GM18868 (cell line): ENCODE measurements at regions not wholly inside any gene's neighbourhood (a gene's known extent, or its start where the extent isn't known, plus 50 kb on each side); places are given as distances from the start of the nearest gene placed in this dataset.
"Not testable (repeated sequence)": the region's sequence is repeated elsewhere in the genome, so short reads cannot be mapped to it uniquely, and the experiment has no call there.

Experiments used
- ATAC-seq: cut with Tn5 transposase; IDR thresholded peaks from one replicate; pipeline ENCODE4 v1.9.1; 2021; ENCODE audit warnings: mild to moderate bottlenecking, moderate library complexity; ENCODE audit not compliant: unreplicated experiment

DNA sequence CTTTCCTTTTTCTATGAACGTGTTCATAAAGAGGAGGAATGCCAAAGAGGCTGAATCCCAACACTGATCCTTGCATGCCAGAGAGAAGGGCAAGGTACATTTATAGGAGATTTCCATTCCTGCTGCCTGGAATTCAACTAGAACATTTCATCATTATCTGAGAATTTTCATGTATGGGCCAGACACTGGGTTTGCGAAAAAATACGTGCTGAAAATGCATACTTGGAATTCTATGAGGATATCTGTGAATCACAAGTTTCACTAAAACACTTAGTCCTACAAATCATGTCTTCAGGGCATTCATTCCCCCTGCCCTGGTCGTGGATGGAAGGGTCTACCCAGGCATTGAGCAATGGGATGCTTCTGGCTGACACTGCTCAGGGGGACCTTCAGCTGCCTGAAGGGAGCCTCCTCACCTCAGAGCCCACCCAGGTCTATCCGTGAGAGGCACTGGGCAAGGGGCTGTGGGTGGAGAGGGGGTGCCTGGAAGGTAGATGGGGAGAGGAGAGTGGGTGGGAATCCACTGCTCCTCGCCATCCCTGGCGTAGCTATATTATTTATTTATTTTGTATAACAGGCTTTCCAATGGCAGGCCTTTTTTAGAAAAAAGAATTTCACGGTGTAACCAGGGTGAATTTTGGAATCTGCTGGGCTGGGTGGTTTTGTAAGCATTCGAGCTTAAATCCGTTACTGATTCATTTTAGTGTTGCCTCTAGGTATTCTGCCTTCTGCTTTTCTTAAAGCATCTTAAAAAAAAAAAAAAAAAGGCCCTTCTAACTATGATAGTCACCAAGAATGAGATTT is 560.6 kb upstream of the ID2 start:
- no peak for ATAC-seq

DNA sequence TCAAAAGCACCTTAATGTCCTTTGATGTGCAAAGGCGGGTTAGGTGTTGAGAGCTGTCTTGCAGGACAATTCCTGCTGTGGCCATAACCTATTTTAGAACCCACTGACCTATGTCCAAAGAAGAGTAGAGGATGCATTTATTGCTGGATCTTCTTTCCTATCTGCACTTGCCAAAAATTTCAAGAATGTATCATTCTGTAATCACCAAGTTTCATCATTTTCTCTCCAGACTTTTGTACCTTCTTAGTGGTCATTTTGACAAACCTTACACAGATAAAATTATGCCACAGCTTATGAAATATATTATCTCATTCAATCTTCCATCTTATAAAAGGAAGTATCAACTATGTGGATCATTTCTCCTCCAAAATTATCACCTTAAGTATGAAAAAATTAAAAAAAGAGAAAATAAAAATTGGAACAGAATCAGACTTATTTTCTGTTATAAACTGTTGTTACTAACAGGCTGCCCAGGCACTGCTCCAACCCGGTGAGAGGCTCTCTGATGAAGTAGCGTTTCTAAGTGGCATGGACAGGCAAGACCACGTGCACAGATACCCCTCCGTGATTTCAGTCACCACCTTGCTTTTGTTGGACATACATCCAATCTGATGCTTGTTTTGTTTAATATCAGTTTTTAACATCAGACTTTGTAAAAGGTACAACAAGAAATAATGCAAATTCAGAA is 559.9 kb upstream of the ID2 start:
- no peak for ATAC-seq

DNA sequence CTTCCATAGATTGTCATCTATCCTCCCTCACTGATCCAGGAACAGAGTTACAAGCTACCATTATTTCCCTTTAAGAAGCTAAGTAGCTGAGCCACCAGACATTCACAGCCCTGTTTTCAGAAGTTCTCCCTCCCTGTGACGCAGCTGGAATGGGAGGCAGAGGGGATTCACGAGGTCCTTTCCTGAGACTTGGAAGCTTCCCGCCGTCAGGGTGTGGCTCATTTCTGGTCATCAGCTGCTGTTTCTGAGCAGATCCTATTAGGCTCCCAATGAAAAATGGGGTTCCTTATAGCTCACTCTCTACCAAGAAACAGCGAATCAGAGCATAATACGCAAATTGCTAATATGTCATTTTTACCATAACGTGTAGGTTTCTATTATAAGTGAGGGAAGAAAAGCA is 559.3 kb upstream of the ID2 start:
- ATAC-seq, result no peak

DNA sequence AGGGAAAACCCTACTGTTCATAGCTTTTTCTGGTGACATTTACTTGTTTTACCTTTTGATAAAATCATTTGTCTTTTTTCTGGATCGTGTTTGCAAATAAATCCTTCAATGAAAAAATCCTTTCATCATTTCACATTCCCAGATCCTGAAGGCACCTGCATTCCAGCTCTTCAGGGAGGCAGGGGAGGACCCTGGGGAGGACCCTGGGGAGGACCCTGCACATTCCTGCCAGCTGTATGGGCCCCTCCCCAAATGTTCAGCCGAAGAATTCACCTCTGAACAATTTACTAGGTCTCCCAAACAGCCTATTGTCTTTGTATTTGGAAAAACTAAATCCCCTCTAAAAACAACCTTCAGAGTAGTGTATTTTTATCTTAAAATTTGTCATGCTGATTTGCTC is 558.4 kb upstream of the ID2 start:
- no peak for ATAC-seq

DNA sequence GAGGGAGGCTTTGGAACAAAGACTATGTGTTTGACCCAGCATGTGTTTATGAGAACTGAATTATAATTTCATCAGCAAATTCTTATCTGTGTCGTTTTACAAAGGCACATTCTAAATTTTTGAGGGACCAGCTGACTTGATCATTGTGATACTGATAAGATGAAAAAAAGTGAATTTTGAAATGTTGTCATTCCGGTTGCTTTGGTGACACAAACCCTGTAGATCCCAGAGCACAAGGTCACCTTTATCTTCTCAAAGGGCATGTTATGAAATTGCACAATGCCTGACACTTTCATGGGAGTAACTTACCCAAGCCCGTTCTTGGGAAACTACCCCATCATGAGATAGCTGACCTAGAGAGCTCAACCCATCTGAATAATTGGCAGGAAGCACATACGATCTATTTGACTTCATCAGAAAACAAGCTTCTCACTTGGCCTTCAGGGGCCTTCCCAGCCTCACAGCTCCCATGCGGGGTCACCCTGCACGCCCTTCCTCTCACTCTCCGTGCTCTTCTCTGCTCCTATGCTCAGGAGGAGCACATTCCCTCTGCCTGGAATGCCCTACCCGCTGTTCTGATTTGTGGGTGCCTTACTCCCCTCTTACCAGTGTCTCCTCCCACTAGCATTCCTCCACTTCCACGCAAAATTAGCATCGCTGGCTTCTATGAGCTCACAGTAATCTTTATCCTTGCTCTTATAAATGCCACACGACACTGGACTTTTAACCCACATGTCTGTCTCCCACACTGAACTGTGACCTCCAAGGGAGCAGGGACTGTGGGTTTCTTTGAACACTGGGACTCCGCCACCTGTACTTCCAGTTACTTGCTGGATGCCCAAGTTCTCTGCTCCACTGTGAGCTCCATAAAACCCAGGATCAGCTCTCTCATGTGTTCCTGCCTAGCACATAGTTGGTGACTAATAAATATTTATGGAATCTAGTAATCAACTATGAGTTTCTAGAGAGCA is 555.8 kb upstream of the ID2 start:
- ATAC-seq, result no peak

DNA sequence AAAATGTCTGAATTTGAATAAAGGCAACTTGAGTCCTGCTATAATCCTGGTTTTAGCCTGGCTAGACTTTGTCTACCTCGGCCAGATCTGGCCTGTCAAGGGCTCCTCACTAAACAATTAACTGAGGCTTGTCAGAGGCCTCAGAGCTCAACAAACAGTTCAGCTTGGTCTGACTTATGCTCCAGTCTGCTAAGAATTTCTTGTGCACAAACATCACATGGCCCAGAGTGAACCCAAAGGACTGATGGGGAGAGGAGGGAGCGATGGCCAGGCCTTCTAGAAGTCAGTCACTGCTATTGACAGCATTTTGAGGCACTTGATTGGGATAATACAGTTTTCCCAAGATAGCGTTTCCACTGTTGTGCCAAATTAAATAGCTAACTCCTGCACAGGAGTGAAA is 555.1 kb upstream of the ID2 start:
- no peak for ATAC-seq

DNA sequence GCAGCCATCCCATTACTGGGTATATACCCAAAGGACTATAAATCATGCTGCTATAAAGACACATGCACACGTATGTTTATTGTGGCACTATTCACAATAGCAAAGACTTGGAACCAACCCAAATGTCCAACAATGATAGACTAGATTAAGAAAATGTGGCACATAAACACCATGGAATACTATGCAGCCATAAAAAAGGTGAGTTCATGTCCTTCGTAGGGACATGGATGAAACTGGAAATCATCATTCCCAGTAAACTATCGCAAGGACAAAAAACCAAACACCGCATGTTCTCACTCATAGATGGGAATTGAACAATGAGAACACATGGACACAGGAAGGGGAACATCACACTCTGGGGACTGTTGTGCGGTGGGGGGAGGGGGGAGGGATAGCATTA is 550.4 kb upstream of the ID2 start:
- ATAC-seq, result not testable (repeated sequence)

DNA sequence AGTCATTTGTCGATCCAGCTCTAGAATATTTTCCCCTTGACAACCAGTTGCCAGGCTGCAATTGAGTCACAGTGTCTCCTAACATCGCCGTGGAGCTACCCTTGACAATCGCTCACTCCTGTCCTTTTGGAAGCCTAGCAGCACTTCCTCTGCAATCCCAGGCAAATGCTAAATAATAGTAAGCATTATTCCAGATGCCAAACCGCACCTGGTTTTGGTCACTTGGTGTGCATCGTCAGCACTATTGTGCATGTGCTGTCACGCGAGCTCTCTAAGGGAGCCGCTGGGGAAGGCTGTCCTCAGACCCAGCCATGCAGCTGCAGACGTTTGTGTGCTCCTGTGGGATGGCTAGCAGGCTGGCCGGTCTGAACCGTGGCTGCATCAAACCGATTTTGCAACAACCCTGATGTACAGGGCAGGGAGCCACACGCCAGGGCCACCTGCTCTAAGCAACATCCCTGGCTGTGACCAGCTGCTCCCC is 549.5 kb upstream of the ID2 start:
- no peak for ATAC-seq

DNA sequence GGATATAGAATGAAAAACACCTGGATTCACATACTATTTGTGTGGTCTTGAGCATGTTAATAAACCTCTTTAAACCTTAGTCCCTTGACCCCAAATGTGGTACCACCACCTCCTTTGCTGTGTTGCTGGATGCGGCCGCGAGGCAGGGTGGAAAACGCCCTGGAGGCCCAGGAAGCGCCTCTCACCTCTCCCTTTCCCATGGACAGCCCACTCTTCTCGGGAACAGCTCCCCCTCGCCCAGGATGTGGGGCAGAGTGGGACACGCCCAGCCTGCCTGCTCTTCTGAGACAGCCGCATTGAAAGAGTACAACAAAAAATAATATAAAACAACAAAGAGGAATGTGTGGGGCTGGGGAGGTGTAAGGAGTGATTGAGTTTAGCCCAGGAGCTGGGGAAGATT is 549.0 kb upstream of the ID2 start:
- no peak for ATAC-seq

DNA sequence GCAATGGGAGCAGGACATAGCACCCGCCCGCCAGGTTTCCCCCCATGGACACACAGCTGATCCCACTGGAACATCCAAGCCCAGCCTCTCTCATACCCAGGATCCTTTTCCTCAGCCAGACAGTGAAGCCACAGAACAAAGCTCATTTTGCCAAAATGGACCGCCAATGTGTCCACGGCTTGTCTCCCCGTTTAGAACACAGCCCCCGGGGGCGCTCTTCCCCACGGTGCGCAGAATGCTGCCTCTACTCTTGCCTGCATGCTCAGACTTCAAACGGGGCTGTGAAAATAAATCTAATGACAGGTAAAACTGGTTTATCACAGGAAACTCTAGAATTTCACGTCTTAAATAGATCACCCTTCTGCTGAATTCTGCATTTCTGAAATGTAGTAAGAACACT is 548.5 kb upstream of the ID2 start:
- no peak for ATAC-seq

DNA sequence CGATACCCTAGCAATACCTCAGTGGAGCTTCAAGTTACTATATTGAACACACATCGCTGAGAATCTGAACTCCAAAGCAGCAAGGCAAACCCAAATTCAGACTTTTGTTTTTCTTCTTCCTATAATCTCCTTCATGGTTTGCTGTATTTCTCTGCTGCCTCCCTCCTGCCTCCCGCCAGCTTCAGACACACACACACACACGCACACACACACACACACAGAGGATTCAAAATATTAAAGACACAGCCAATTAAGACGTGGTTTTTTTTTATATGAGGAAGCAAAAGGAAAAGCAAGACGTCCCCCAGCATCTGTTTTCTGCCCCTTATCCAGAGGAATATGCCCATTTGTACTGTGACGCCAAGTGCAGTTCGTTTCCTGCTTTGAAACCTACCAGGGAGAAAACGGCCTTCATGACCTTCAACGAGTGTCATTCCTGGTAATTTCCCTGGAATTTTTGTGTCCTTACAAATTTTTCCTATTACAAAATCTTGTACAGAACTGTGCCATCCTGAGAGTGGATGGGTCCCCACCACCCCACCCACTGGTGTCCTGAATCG is 547.9 kb upstream of the ID2 start:
- no peak for ATAC-seq

DNA sequence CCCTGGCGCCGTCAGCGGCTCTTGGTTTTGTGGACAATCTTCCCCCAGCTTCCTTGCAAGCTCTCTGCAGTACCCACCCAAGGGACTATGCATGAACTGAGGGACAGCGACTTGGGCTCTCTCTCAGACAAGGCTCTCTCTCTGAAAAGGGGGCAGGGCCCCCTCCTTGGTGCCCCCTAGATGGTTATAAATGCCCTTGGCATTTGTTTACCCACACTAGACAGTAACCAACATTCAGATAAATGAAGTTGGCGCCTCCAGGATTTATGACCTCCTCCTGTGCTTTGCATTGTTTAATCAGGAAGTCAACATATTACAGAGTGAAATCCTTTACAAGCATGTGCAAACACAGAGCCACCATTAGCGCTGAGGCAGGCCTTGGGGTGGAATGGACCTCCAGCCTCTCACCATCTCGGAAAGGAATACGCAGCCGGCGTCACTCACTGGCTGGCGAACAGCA is 547.4 kb upstream of the ID2 start:
- no peak for ATAC-seq

DNA sequence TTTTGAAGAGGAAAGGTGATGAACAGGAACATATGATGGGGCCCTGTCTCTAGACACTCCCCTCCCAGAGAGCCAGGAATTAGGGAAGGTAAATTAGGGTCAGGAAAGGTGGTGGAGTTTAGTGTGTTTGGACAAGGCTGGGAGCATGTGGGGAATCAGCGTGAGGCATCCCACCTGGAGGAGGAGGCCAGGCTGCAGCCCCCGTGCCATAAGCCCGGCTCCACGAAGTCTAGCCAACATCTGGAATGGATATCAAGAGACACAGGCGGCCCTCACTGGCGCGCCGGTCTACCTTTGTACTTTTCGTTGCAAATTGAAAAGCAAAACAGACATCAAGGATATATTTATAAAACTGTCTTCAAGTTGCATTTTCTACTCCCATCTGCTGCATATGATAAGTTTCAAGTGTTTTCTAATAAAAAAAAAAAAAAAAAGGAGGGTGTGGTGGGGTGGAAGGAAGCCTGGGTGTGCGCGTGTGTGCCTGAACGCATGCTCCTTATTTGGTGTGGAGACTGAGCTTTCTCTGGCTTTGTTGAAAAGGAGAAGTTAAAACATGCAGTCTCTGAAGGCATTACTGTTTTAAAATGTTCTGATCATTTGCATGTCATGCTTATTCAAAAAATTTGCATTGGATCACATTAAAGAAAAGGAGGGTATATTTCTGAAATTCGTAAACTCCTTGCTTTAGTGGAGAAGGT is 546.7 kb upstream of the ID2 start:
- no peak for ATAC-seq

DNA sequence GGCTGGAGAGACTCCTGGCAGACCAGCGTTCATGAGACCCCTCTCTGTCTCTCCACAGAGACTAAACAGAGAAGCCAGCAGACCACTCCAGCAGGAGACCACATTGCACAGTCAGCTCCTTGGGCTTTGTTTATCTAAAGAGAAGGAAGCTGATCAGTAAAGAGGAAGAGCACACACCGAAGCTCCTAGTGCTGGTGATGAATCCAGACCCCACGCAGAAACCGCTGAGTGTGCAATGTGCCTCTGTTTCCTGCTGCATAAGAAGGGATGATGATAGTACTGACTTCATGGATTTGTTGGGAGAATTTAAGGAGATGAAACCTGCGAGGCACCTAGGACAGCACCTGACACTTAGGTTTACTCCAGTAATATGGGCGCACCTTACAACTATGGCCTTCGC is 544.1 kb upstream of the ID2 start:
- no peak for ATAC-seq

DNA sequence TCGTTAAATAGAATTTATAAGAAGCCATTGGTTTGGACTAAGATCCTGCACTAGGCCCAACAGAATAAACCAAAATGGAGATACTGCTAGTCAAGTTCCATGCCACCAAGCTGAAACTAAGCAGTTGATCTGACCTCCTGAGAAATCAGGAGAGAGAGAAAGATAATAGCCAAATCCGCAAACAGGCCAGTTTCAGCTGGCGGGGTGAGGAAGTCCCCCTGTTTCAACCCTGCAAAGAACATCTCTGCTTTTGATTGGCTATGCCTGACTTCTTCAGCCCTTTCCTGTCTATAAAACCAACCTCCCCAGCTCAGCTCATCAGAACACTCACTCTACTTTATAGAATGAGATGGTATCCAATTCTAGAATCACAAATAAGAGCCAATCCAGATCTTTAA is 543.3 kb upstream of the ID2 start:
- ATAC-seq, result no peak

DNA sequence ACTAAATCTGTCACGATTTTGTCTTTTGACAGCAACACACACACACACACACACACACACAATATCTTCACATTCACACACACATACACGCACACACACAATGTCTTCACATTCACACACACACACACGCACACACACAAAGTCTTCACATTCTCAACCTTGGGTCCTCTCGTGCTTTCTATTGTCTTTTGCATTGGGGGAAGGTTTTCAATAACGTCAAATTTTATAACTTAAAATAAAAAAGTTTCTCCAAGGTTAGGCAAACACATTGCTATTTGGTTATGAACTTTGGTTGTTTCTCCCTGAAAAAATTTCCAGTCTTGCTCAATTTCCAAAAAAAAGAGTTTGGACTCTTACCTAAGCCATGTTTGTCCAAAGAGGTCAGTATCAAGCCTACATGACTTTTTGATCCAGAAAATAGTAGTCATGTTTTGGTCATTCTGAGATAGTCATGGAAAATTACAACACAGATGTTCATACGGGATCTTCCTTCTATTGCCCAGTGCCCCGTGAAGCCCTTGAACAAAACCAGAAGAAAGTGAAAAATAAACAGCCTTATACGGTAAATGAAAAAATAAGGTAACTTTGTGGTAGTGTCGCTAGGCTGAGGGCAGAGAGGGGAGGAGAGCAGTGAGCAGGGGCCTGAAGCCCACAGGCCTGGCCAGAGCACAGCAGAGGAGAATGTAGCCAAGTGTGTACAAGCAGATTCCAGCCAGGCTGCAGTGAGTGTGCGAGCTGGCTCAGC is 542.8 kb upstream of the ID2 start:
- ATAC-seq, result no peak

DNA sequence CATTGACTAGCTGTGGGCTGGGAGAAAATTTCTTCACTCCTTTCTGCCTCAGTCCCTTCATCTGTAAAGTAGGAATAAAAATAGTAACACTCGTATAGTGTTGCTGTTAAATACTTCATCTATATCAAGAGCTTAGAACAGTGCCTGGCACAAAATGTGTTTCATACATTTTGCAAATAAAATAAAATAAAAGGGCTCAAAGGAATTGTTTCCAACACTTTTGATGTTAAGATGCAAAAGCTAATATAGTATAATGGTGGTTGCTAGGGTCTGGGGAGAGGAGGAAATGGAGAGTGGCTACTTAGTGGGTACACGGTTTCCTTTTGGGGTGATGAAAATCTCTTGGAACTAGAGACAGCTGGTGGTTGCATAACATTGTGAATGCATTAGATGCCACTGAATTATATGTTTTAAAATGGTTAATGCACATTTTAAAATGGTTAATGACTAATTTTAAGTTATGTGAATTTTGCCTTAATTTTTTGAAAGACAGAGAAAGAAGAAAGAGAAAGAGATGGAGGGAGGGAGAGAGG is 542.1 kb upstream of the ID2 start:
- ATAC-seq, result no peak

DNA sequence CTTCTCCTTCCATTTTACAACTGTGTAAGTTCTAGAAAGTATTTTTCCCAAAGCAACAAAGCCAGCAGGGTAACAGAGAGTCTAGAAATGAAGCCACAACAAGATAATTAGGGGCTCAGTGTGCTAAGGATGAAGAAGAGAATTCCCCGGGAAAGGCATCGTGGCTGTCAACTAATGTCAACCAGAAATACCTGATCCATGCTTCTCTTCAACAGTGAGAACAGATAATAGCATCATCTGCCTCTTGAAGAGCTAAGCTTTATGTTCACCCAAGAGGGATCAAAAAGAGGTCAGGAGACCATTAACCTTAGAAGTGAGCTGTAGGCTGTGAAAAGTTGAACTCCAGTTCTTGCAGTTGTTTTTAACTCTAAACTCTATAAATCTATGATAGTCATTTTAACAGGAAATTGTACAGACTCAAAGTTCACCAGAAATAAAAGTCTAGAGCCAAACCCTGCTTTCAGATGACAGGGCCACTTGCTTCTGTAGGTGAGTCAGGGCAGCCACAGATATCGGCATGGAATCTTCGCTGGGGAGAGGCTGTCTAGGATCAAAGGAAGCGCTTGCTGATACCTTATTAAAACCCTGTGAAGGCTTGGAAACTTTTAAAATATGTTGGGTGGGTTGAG is 540.7 kb upstream of the ID2 start:
- no peak for ATAC-seq

DNA sequence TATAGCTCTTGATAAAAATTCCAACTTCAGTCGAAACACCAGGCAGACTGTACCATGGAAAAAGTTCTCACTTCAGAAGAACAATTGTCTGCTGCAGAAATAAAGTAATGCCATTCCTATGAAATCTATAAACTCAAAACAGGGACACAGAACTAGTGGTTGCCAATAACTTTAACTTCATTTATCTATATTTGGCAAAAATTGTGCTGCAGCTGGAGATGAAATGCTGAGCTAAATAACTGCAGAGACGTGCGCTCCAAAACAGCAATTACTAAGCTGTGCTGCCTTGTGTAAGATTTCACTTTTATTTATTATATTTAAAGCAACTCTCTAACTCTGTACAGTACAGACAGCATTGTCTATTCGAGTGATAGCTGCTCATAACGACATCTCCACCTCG is 540.1 kb upstream of the ID2 start:
- no peak for ATAC-seq
